Liver (tissue), 8 donors: ENCODE measurements at regions not wholly inside any gene's neighbourhood (a gene's known extent, or its start where the extent isn't known, plus 50 kb on each side); places are given as distances from the start of the nearest gene placed in this dataset.

Experiments
- DNase-seq: peaks from one replicate; pipeline ENCODE4 v3.0.0-alpha.2; 2017; ENCODE audit warnings: low spot score
- H3K27ac ChIP-seq, 2 donors: one replicate each; pipeline ENCODE4 v1.7.0; 2013; ENCODE audit warnings: inconsistent platforms in 2 of 2, low read length in 2 of 2, control low read depth in 1 of 2, low read depth in 1 of 2, mild to moderate bottlenecking in 1 of 2
- H3K27me3 ChIP-seq, 4 donors: one replicate each; pipeline versions ENCODE4 v1.6.1 to v1.7.0; 2013; ENCODE audit warnings: low read length in 3 of 4, inconsistent platforms in 1 of 4, mild to moderate bottlenecking in 1 of 4, moderate library complexity in 1 of 4; ENCODE audit not compliant: control insufficient read depth in 4 of 4, insufficient read depth in 4 of 4
- H3K36me3 ChIP-seq, 4 donors: one replicate each; pipeline versions ENCODE4 v1.6.1 to v1.7.0; 2013; ENCODE audit warnings: low read length in 3 of 4, mild to moderate bottlenecking in 3 of 4, low read depth in 1 of 4, moderate library complexity in 1 of 4; ENCODE audit not compliant: control insufficient read depth in 4 of 4, insufficient read depth in 3 of 4
- H3K4me1 ChIP-seq, 4 donors: one replicate each; pipeline versions ENCODE4 v1.6.1 to v1.7.0; 2013; ENCODE audit warnings: low read length in 3 of 4, mild to moderate bottlenecking in 3 of 4, moderate library complexity in 1 of 4; ENCODE audit not compliant: control insufficient read depth in 4 of 4, insufficient read depth in 4 of 4
- H3K4me3 ChIP-seq, 3 donors: one replicate each; pipeline versions ENCODE4 v1.6.1 to v1.7.0; 2013; ENCODE audit warnings: low read length in 3 of 3, control low read depth in 1 of 3, low read depth in 1 of 3, mild to moderate bottlenecking in 1 of 3
- H3K9ac ChIP-seq, 2 donors: one replicate each; pipeline ENCODE4 v1.7.0; 2013; ENCODE audit warnings: low read length in 2 of 2, mild to moderate bottlenecking in 2 of 2, moderate library complexity in 2 of 2, control low read depth in 1 of 2, low read depth in 1 of 2
- H3K9me3 ChIP-seq, 4 donors: one replicate each; pipeline versions ENCODE4 v1.6.1 to v1.7.0; 2013; ENCODE audit warnings: low read length in 3 of 4; ENCODE audit not compliant: control insufficient read depth in 4 of 4
- ATF3 ChIP-seq: IDR thresholded peaks from 2 replicates; pipeline ENCODE4 v1.6.1; 2016; ENCODE audit warnings: antibody characterized with exemption
- CTCF ChIP-seq: fragments of 150-350 bp; IDR thresholded peaks from 2 replicates; pipeline ENCODE4 v1.5.1; 2017; ENCODE audit warnings: improper control_type of control experiment, low read depth, low read length; ENCODE audit not compliant: missing input control
- EGR1 ChIP-seq, 2 donors: IDR thresholded peaks; 2 replicates each; pipeline ENCODE4 v1.6.1; 2016 to 2018; ENCODE audit warnings: antibody characterized with exemption in 2 of 2, low read depth in 2 of 2
- FOXA1 ChIP-seq: IDR thresholded peaks from 2 replicates; pipeline ENCODE4 v1.6.1; 2016; ENCODE audit warnings: antibody characterized with exemption
- FOXA2 ChIP-seq: IDR thresholded peaks from 2 replicates; pipeline ENCODE4 v1.6.1; 2016; ENCODE audit warnings: antibody characterized with exemption
- GABPA ChIP-seq, 2 donors: IDR thresholded peaks in 1 of 2; conservative IDR thresholded peaks in 1 of 2; 2 replicates each; pipeline ENCODE4 v1.6.1; 2016; ENCODE audit warnings: antibody characterized with exemption in 2 of 2, mild to moderate bottlenecking in 1 of 2, moderate library complexity in 1 of 2
- HNF4G ChIP-seq: IDR thresholded peaks from 2 replicates; pipeline ENCODE4 v1.6.1; 2016; ENCODE audit warnings: antibody characterized with exemption
- JUND ChIP-seq, 2 donors: IDR thresholded peaks; 2 replicates each; pipeline ENCODE4 v1.6.1; 2016; ENCODE audit warnings: antibody characterized with exemption in 2 of 2
- MAX ChIP-seq: IDR thresholded peaks from 2 replicates; pipeline ENCODE4 v1.6.1; 2016; ENCODE audit warnings: antibody characterized with exemption
- NR2F2 ChIP-seq: IDR thresholded peaks from 2 replicates; pipeline ENCODE4 v1.6.1; 2016; ENCODE audit warnings: antibody characterized with exemption
- RAD21 ChIP-seq, 2 donors: IDR thresholded peaks; 2 replicates each; pipeline ENCODE4 v1.6.1; 2016; ENCODE audit warnings: antibody characterized with exemption in 2 of 2, mild to moderate bottlenecking in 2 of 2
- REST ChIP-seq: IDR thresholded peaks from 2 replicates; pipeline ENCODE4 v1.6.1; 2016; ENCODE audit warnings: antibody characterized with exemption, mild to moderate bottlenecking
- RXRA ChIP-seq, 2 donors: IDR thresholded peaks; 2 replicates each; pipeline ENCODE4 v1.6.1; 2017 to 2018; ENCODE audit warnings: antibody characterized with exemption in 2 of 2, mild to moderate bottlenecking in 1 of 2
- SP1 ChIP-seq: IDR thresholded peaks from 2 replicates; pipeline ENCODE4 v1.6.1; 2018; ENCODE audit warnings: antibody characterized with exemption, mild to moderate bottlenecking
- TAF1 ChIP-seq: conservative IDR thresholded peaks from 2 replicates; pipeline ENCODE4 v1.6.1; 2016; ENCODE audit warnings: antibody characterized with exemption, mild to moderate bottlenecking
- YY1 ChIP-seq: IDR thresholded peaks from 2 replicates; pipeline ENCODE4 v1.6.1; 2016; ENCODE audit warnings: antibody characterized with exemption, mild to moderate bottlenecking
- ZBTB33 ChIP-seq: IDR thresholded peaks from 2 replicates; pipeline ENCODE4 v1.6.1; 2016; ENCODE audit warnings: antibody characterized with exemption
- WGBS: extraction: QIAGEN DNeasy Blood & Tissue Kit; methylation state at CpG from one replicate; pipeline ENCODE4 v1.1.7; 2013; 5-methylcytosine and 5-hydroxymethylcytosine counted together
- donor health status: healthy.
- donor health status: healthy.
- donor health status: healthy.
- donor health status: healthy.
- donor health status: healthy.

- Histone ChIP-seq H3K4me3 (no peak overlapping the region), H3K27ac (no peak overlapping the region), H3K27me3 (no peaks in the 10 kb centered on the region), H3K9ac (no peak overlapping the region), H3K36me3 (no peaks in the 10 kb centered on the region), H3K4me1 (no peaks in the 10 kb centered on the region), H3K9me3 (no peaks in the 10 kb centered on the region)
- WGBS: 71% methylated on average over 3 of the region's 3 CpGs
- no peak for DNase-seq
- no peak for TF ChIP-seq ZBTB33
- TF ChIP-seq FOXA2: no peak
- TF ChIP-seq CTCF: no peak
- no peak for TF ChIP-seq RXRA (IDR thresholded peaks at IDR 0.05)
- no peak for TF ChIP-seq REST
- TF ChIP-seq MAX: no peak
- TF ChIP-seq SP1: no peak
- no peak for TF ChIP-seq RAD21 (IDR thresholded peaks at IDR 0.05)
Measured at GRCh38 chr4:24688453-24688852, 104.1 kb upstream of the DHX15 start.

- Histone ChIP-seq H3K4me1 (no peaks in the 10 kb centered on the region), H3K27me3 (no peaks in the 10 kb centered on the region), H3K27ac (no peak overlapping the region), H3K9me3 (no peaks in the 10 kb centered on the region), H3K9ac (no peak overlapping the region), H3K4me3 (no peak overlapping the region), H3K36me3 (no peaks in the 10 kb centered on the region)
- no peak for DNase-seq
- TF ChIP-seq EGR1 (IDR thresholded peaks at IDR 0.05; ENCODE audit: low read depth in 2 of 2): no peak
- no peak for TF ChIP-seq YY1
- TF ChIP-seq RAD21 (IDR thresholded peaks at IDR 0.05): no peak
- no peak for TF ChIP-seq HNF4G
- TF ChIP-seq GABPA (IDR thresholded peaks at IDR 0.05 in 1 of 2, conservative IDR thresholded peaks at IDR 0.05 in 1 of 2): no peak
- TF ChIP-seq ATF3: no peak
- no peak for TF ChIP-seq RXRA (IDR thresholded peaks at IDR 0.05)
- TF ChIP-seq SP1: no peak
- no peak for TF ChIP-seq REST
- no peak for TF ChIP-seq CTCF
- TF ChIP-seq FOXA2: no peak
- TF ChIP-seq MAX: no peak
- no peak for TF ChIP-seq NR2F2
- TF ChIP-seq FOXA1: no peak
- no peak for TF ChIP-seq JUND (IDR thresholded peaks at IDR 0.05)
- TF ChIP-seq TAF1: no peak
- 60% methylated on average over 1 of the region's 1 CpG for WGBS
Measured at GRCh38 chr4:24689212-24689611, 104.9 kb upstream of the DHX15 start.
